SK-N-MC (cell line): ENCODE measurements at regions not wholly inside any gene's neighbourhood (a gene's known extent, or its start where the extent isn't known, plus 50 kb on each side); places are given as distances from the start of the nearest gene placed in this dataset.

Experiments used
- EZH2 ChIP-seq: fragments of 200-600 bp; sonication (generic); IDR thresholded peaks from one replicate; pipeline ENCODE4 v1.6.1; 2017; ENCODE audit warnings: antibody characterized with exemption
- POLR2AphosphoS5 ChIP-seq: IDR thresholded peaks from 2 replicates; pipeline ENCODE4 v1.6.1; 2012; ENCODE audit warnings: mild to moderate bottlenecking, low read depth, low read length, borderline replicate concordance

GRCh38 chr13:74461011-74461410 is 326.8 kb upstream of the KLF12 start:
- TF ChIP-seq EZH2 (no peak), POLR2AphosphoS5 (no peak)
